Bronchial epithelial cell (primary cell): ENCODE measurements at regions not wholly inside any gene's neighbourhood (a gene's known extent, or its start where the extent isn't known, plus 50 kb on each side); places are given as distances from the start of the nearest gene placed in this dataset.
A peak's percentile ranks its signal among the peaks of the same experiment; 100 is the strongest.

Experiments used
- DNase-seq: peaks from one replicate; pipeline ENCODE4 v3.0.0-alpha.2; 2010; ENCODE audit warnings: low read depth
- FAIRE-seq: peaks from 2 replicates; lab custom pipeline; 2011; peaks lifted over from hg19 to GRCh38; lab: Jason Lieb, UNC
- H3K27me3 ChIP-seq: 2 replicates; pipeline ENCODE4 v1.5.1; 2011; ENCODE audit warnings: low read length; ENCODE audit not compliant: control insufficient read depth, insufficient read depth
- H3K36me3 ChIP-seq: 2 replicates; pipeline ENCODE4 v1.5.1; 2011; ENCODE audit warnings: low read length; ENCODE audit not compliant: control insufficient read depth, insufficient read depth
- H3K4me3 ChIP-seq: 2 replicates; pipeline ENCODE4 v1.5.1; 2011; ENCODE audit warnings: mild to moderate bottlenecking, low read depth, low read length, control low read depth
- TF ChIP-seq, protein P1 (sequence below): IDR thresholded peaks from 2 replicates; pipeline ENCODE4 v1.5.1; 2011; ENCODE audit warnings: mild to moderate bottlenecking, moderate library complexity, low read length, control low read depth, inconsistent platforms; ENCODE audit not compliant: insufficient read depth, severe bottlenecking

GRCh38 chr2:100643467-100643866 lies 80.7 kb downstream of the PDCL3 start:
- TF ChIP-seq, protein P1, sequence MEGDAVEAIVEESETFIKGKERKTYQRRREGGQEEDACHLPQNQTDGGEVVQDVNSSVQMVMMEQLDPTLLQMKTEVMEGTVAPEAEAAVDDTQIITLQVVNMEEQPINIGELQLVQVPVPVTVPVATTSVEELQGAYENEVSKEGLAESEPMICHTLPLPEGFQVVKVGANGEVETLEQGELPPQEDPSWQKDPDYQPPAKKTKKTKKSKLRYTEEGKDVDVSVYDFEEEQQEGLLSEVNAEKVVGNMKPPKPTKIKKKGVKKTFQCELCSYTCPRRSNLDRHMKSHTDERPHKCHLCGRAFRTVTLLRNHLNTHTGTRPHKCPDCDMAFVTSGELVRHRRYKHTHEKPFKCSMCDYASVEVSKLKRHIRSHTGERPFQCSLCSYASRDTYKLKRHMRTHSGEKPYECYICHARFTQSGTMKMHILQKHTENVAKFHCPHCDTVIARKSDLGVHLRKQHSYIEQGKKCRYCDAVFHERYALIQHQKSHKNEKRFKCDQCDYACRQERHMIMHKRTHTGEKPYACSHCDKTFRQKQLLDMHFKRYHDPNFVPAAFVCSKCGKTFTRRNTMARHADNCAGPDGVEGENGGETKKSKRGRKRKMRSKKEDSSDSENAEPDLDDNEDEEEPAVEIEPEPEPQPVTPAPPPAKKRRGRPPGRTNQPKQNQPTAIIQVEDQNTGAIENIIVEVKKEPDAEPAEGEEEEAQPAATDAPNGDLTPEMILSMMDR, result no peak
- Histone ChIP-seq H3K27me3 (peaks cover 2% of the 10 kb centered on the region), H3K36me3 (no peaks in the 10 kb centered on the region), H3K4me3 (no peak overlapping the region)
- FAIRE-seq, result no peak
- DNase-seq, result no peak

DNA sequence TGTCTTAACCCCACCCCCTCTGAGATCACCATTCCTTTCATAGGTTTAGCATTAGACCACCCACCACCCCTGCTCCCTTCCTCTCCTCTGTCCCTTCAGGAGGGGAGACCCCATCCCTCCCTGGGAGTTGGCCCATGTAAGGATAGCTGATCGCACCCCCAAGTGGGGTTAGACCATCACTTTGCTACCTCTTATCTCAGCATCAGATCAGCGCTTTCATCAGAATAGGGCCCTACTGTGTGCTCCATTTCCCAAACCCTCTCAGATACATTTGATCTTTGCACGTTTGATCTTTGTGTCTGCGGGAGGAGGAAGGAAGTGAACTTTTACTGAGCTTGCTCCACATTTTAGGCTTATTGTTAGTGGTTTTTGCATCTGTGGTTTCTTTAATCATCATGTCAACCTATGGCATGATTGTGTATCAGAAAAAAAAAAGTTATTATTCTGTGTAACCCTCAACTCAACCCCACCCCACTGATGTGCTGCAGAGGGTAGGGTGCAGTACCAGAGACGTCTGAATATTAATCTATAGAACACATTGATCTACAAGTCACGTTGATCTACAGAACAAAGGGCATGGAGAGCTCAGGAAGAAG lies 81.2 kb downstream of the PDCL3 start:
- Histone ChIP-seq H3K27me3 (peaks cover 2% of the 10 kb centered on the region), H3K36me3 (no peaks in the 10 kb centered on the region), H3K4me3 (no peak overlapping the region)
- DNase-seq, result no peak
- FAIRE-seq, result no peak
- TF ChIP-seq, protein P1, result no peak

- Histone ChIP-seq H3K27me3 (no peaks in the 10 kb centered on the region), H3K4me3 (no peak overlapping the region), H3K36me3 (no peaks in the 10 kb centered on the region)
- FAIRE-seq, result no peak
- TF ChIP-seq, protein P1, result no peak
- no peak for DNase-seq
These were observed 83.1 kb downstream of the PDCL3 start for GRCh38 chr2:100645695-100646429.

DNA sequence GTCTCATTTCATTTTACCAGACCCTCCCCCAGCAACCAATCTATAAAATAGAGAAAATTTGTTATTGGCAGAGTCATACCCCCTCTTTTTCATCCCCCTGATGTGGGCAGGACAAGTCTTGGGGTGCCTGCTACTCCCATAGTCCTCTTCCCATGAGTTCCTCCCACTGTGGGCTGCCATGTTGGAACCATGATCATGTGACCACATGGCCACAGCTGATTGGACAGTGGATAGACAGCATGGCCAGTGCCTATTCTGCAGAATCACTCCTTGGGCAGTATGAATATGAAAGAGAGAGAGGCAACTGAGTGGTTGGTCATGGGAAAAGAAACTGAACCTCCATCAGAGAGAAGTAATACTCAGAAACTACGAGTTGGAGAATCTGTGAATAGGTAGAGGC lies 84.9 kb downstream of the PDCL3 start:
- DNase-seq, result no peak
- Histone ChIP-seq H3K36me3 (no peaks in the 10 kb centered on the region), H3K27me3 (no peaks in the 10 kb centered on the region), H3K4me3 (no peak overlapping the region)
- no peak for FAIRE-seq
- TF ChIP-seq, protein P1, result no peak

DNA sequence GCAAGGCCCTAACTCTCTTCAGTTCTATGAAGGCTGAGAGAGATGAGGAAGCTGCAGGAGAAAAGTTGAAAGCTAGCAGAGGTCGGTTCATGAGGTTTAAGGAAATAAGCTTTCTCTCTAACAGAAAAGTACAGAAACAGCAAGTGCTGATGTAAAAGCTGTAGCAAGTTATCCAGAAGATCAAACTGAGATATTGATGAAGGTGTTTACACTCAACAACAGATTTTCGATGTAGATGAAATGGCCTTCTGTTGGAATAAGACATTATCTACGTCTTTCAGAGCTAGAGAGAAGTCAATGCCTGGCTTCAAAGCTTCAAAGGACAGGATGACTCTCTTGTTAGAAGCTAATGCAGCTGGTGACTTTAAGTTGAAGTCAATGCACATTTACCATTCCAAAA lies 87.4 kb downstream of the PDCL3 start:
- TF ChIP-seq, protein P1, result no peak
- FAIRE-seq (peak; percentile 58), DNase-seq (no peak)
- H3K27me3 ChIP-seq, result no peaks in the 10 kb centered on the region
- H3K36me3 ChIP-seq, result no peaks in the 10 kb centered on the region
- no peak overlapping the region for H3K4me3 ChIP-seq
